ENCODE measurements at regions not wholly inside any gene's neighbourhood (a gene's known extent, or its start where the extent isn't known, plus 50 kb on each side); places are given as distances from the start of the nearest gene placed in this dataset.

GRCh38 chr13:34139660-34140227 lies 321.8 kb downstream of the RFC3 start:
- TF ChIP-seq CTCF (IDR thresholded peaks at IDR 0.05): no peak
- H3K27ac ChIP-seq (ENCODE audit: low read depth in 1 of 2, low read length in 2 of 2): no peak overlapping the region
- DNase-seq: no peak
- H3K36me3 ChIP-seq (replicated peaks in 1 of 2; ENCODE audit: control insufficient read depth in 1 of 2, insufficient read depth in 2 of 2, low read length in 2 of 2): no peaks in the 10 kb centered on the region
- H3K4me1 ChIP-seq (ENCODE audit: control insufficient read depth in 1 of 2, insufficient read depth in 2 of 2, low read length in 2 of 2): no peaks in the 10 kb centered on the region
- H3K27ac Mint-ChIP-seq: no peak overlapping the region
- peaks cover 0 to 2% (median 2%) of the 10 kb centered on the region in 3 donors for H3K27me3 Mint-ChIP-seq (ENCODE audit: low read depth in 3 of 3)
- no peak overlapping the region for H3K4me2 ChIP-seq (replicated peaks; ENCODE audit: extremely low read depth, low read length, poor library complexity, severe bottlenecking)
- no peak overlapping the region for H2AFZ ChIP-seq (ENCODE audit: insufficient read depth, low read depth, low read length, poor library complexity, severe bottlenecking)
- no CpG with 5 or more reads among the region's 4 CpGs for WGBS (ENCODE audit: insufficient coverage)
- peaks cover 0 to 4% of the 10 kb centered on the region in 2 donors for H3K9me3 ChIP-seq (replicated peaks in 1 of 2; ENCODE audit: control insufficient read depth in 1 of 2, insufficient read depth in 1 of 2, low read length in 2 of 2)
- peaks cover 4 to 12% (median 8%) of the 10 kb centered on the region in 7 donors for H3K9me3 Mint-ChIP-seq
- no peaks in the 10 kb centered on the region for H3K4me1 Mint-ChIP-seq
- H3K4me3 Mint-ChIP-seq: no peak overlapping the region
- H3K27me3 ChIP-seq (ENCODE audit: control insufficient read depth in 2 of 2, insufficient read depth in 2 of 2, low read length in 2 of 2): no peaks in the 10 kb centered on the region
- intact Hi-C loops (cut with micrococcal nuclease): no loop called here
- no peak overlapping the region for H3K4me3 ChIP-seq (replicated peaks in 1 of 3; ENCODE audit: low read depth in 2 of 3, low read length in 3 of 3)
- H3K36me3 Mint-ChIP-seq: no peaks in the 10 kb centered on the region
- no peak overlapping the region for H3K9ac ChIP-seq (ENCODE audit: insufficient read depth, low read length, poor library complexity, severe bottlenecking)
- no peaks in the 10 kb centered on the region for H4K20me1 ChIP-seq (ENCODE audit: insufficient read depth, low read length)
- H3K79me2 ChIP-seq (ENCODE audit: insufficient read depth, low read length): no peaks in the 10 kb centered on the region

GRCh38 chr13:34143637-34144036 lies 325.7 kb downstream of the RFC3 start:
- H3K4me3 ChIP-seq (replicated peaks in 1 of 3; ENCODE audit: low read depth in 2 of 3, low read length in 3 of 3): no peak overlapping the region
- no peak overlapping the region for H3K4me2 ChIP-seq (replicated peaks; ENCODE audit: extremely low read depth, low read length, poor library complexity, severe bottlenecking)
- no peaks in the 10 kb centered on the region for H3K27me3 ChIP-seq (ENCODE audit: control insufficient read depth in 2 of 2, insufficient read depth in 2 of 2, low read length in 2 of 2)
- intact Hi-C loops (cut with micrococcal nuclease): no loop called here
- peaks cover 3 to 10% (median 5%) of the 10 kb centered on the region in 7 donors for H3K9me3 Mint-ChIP-seq
- no peak overlapping the region for H3K27ac Mint-ChIP-seq
- H3K36me3 Mint-ChIP-seq: no peaks in the 10 kb centered on the region
- H3K9ac ChIP-seq (ENCODE audit: insufficient read depth, low read length, poor library complexity, severe bottlenecking): no peak overlapping the region
- no peaks in the 10 kb centered on the region for H3K36me3 ChIP-seq (replicated peaks in 1 of 2; ENCODE audit: control insufficient read depth in 1 of 2, insufficient read depth in 2 of 2, low read length in 2 of 2)
- no peaks in the 10 kb centered on the region for H3K4me1 ChIP-seq (ENCODE audit: control insufficient read depth in 1 of 2, insufficient read depth in 2 of 2, low read length in 2 of 2)
- no peak for TF ChIP-seq CTCF (IDR thresholded peaks at IDR 0.05)
- WGBS (ENCODE audit: insufficient coverage): 100% methylated on average over 1 of the region's 1 CpG
- H3K4me3 Mint-ChIP-seq: no peak overlapping the region
- H4K20me1 ChIP-seq (ENCODE audit: insufficient read depth, low read length): no peaks in the 10 kb centered on the region
- no peak overlapping the region for H3K27ac ChIP-seq (ENCODE audit: low read depth in 1 of 2, low read length in 2 of 2)
- no peak for DNase-seq
- H3K4me1 Mint-ChIP-seq: no peaks in the 10 kb centered on the region
- peaks cover 0 to 2% (median 1%) of the 10 kb centered on the region in 3 donors for H3K27me3 Mint-ChIP-seq (ENCODE audit: low read depth in 3 of 3)
- H3K79me2 ChIP-seq (ENCODE audit: insufficient read depth, low read length): no peaks in the 10 kb centered on the region
- H3K9me3 ChIP-seq (replicated peaks in 1 of 2; ENCODE audit: control insufficient read depth in 1 of 2, insufficient read depth in 1 of 2, low read length in 2 of 2): peaks cover 0 to 1% of the 10 kb centered on the region in 2 donors
- H2AFZ ChIP-seq (ENCODE audit: insufficient read depth, low read depth, low read length, poor library complexity, severe bottlenecking): no peak overlapping the region
